ENCODE measurements at regions not wholly inside any gene's neighbourhood (a gene's known extent, or its start where the extent isn't known, plus 50 kb on each side); places are given as distances from the start of the nearest gene placed in this dataset.

DNA sequence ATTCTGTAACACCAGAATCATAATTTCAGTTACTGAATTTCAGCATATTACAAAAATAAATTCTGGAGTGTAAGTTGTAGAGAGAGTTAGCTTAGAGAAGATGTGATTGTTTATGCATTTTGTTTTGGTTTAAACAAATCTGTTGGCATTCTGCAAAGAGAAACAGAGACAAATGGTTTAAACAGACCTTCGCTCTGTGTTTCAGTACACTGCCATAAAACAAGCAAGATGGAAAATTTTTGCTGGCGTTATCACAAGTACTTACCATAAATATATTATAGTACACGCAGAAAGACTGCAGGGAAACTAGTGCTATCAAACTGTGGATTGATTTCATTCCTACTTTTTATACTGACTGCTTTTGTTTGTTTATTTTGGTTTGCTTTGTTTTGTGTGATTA lies 850.3 kb upstream of the FOXG1 start:
- H3K4me3 ChIP-seq: no peak overlapping the region
- no peak for ATAC-seq
- TF ChIP-seq, protein P1, sequence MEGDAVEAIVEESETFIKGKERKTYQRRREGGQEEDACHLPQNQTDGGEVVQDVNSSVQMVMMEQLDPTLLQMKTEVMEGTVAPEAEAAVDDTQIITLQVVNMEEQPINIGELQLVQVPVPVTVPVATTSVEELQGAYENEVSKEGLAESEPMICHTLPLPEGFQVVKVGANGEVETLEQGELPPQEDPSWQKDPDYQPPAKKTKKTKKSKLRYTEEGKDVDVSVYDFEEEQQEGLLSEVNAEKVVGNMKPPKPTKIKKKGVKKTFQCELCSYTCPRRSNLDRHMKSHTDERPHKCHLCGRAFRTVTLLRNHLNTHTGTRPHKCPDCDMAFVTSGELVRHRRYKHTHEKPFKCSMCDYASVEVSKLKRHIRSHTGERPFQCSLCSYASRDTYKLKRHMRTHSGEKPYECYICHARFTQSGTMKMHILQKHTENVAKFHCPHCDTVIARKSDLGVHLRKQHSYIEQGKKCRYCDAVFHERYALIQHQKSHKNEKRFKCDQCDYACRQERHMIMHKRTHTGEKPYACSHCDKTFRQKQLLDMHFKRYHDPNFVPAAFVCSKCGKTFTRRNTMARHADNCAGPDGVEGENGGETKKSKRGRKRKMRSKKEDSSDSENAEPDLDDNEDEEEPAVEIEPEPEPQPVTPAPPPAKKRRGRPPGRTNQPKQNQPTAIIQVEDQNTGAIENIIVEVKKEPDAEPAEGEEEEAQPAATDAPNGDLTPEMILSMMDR (IDR thresholded peaks at IDR 0.05): no peak

GRCh38 chr14:27917896-27918295 lies 848.7 kb upstream of the FOXG1 start:
- Histone ChIP-seq H3K4me1 (no peaks in the 10 kb centered on the region), H3K36me3 (no peaks in the 10 kb centered on the region), H3K9me3 (no peaks in the 10 kb centered on the region), H3K27ac (no peak overlapping the region), H3K4me3 (no peak overlapping the region), H3K27me3 (ENCODE audit: low read depth) (no peaks in the 10 kb centered on the region)
- DNase-seq (no peak), ATAC-seq (no peak)
- TF ChIP-seq, protein P1 (IDR thresholded peaks at IDR 0.05): no peak
- intact Hi-C loops (cut with DNase I): no loop called here

More for the DNA sequence above, 850.3 kb upstream of the FOXG1 start:
- Histone ChIP-seq H3K36me3 (no peaks in the 10 kb centered on the region), H3K27me3 (ENCODE audit: low read depth) (no peaks in the 10 kb centered on the region), H3K9me3 (no peaks in the 10 kb centered on the region), H3K4me1 (no peaks in the 10 kb centered on the region), H3K27ac (no peak overlapping the region)
- DNase-seq: no peak
- intact Hi-C loops (cut with DNase I): no loop called here

- DNase-seq: no peak
- Histone ChIP-seq H3K27me3 (ENCODE audit: low read depth) (no peaks in the 10 kb centered on the region), H3K36me3 (no peaks in the 10 kb centered on the region), H3K9me3 (peaks cover 5% of the 10 kb centered on the region), H3K4me3 (no peak overlapping the region), H3K4me1 (no peaks in the 10 kb centered on the region), H3K27ac (no peak overlapping the region)
- TF ChIP-seq, protein P1 (IDR thresholded peaks at IDR 0.05): no peak
- intact Hi-C loops (cut with DNase I): no loop called here
- no peak for ATAC-seq
Observed at GRCh38 chr14:27927519-27927918, 839.1 kb upstream of the FOXG1 start.

DNA sequence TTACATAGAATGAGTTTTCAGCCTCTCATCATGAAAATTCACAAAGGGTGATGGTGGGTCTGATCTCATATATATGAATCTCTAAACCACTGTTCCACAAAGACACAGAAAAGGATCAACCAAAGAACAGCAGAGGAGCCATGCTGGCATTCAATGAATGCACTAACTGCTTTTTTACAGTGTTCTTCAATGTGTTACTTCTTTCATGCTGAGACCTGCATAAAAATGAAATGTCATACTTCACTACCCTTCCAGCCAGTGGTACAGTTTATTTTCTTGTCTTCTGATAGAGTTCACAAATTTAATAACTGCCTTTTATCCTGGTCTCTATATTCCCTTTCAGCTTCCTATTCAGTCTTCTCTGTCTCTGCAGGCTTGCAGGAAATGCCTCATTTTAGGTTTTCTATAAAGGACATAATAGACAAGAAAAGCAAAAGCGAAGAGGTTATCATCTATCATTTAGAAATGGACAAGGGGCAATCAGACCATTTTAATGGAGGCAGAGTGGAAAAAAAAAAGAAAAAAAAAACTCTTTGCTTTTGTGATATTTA lies 836.7 kb upstream of the FOXG1 start:
- Histone ChIP-seq H3K9me3 (no peaks in the 10 kb centered on the region), H3K27ac (no peak overlapping the region), H3K4me1 (no peaks in the 10 kb centered on the region), H3K27me3 (ENCODE audit: low read depth) (no peaks in the 10 kb centered on the region), H3K36me3 (no peaks in the 10 kb centered on the region), H3K4me3 (no peak overlapping the region)
- DNase-seq (no peak), ATAC-seq (no peak)
- intact Hi-C loops (cut with DNase I): no loop called here
- TF ChIP-seq, protein P1 (IDR thresholded peaks at IDR 0.05): no peak

DNA sequence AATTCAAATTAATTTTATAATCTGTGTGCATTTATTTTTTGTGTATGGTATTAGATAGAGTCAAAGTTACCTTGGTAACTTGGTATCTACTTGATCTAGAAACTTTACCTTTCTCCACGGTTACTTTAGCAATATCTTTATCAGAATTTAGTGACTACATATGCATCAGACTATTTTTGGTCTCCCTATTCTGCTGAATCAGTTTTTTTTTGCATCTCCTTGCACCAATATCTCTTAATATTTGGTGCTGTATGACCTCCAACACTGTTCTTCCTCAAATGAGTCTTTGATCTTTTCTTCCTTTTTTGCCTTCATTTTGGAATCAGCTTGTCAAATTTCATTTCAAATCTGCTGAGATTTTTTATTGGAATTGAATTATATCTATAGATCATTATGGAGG lies 828.2 kb upstream of the FOXG1 start:
- ATAC-seq (no peak), DNase-seq (no peak)
- Histone ChIP-seq H3K4me3 (no peak overlapping the region), H3K27ac (no peak overlapping the region), H3K9me3 (no peaks in the 10 kb centered on the region), H3K36me3 (no peaks in the 10 kb centered on the region), H3K27me3 (ENCODE audit: low read depth) (no peaks in the 10 kb centered on the region), H3K4me1 (no peaks in the 10 kb centered on the region)
- TF ChIP-seq, protein P1 (IDR thresholded peaks at IDR 0.05): no peak
- intact Hi-C loops (cut with DNase I): no loop called here

DNA sequence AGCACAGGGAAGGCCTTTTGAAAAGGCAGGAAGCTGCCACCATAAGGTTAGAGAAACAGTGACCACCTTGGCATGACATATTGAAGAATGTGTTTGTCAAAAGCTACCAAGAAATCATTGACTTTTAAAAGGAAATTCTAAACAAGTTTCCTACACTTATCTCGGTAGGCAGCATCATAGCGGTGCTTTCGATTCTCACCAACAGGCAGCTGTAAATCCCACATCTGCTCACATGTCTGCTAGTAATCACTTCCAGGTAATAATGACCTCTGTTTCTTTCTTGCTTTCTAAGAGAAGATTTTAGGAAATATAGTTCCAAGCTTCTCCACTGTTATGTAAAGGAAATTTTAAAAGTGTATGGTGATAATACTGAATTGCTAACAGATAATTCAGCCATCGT lies 821.1 kb upstream of the FOXG1 start:
- TF ChIP-seq, protein P1 (IDR thresholded peaks at IDR 0.05): no peak
- intact Hi-C loops (cut with DNase I): no loop called here
- H3K9me3 ChIP-seq: no peaks in the 10 kb centered on the region
- ATAC-seq: no peak
- no peak overlapping the region for H3K27ac ChIP-seq
- no peaks in the 10 kb centered on the region for H3K36me3 ChIP-seq
- no peaks in the 10 kb centered on the region for H3K4me1 ChIP-seq
- no peak overlapping the region for H3K4me3 ChIP-seq
- no peak for DNase-seq
- no peaks in the 10 kb centered on the region for H3K27me3 ChIP-seq (ENCODE audit: low read depth)
